ENCODE measurements at regions not wholly inside any gene's neighbourhood (a gene's known extent, or its start where the extent isn't known, plus 50 kb on each side); places are given as distances from the start of the nearest gene placed in this dataset.

- TF ChIP-seq, protein P1, sequence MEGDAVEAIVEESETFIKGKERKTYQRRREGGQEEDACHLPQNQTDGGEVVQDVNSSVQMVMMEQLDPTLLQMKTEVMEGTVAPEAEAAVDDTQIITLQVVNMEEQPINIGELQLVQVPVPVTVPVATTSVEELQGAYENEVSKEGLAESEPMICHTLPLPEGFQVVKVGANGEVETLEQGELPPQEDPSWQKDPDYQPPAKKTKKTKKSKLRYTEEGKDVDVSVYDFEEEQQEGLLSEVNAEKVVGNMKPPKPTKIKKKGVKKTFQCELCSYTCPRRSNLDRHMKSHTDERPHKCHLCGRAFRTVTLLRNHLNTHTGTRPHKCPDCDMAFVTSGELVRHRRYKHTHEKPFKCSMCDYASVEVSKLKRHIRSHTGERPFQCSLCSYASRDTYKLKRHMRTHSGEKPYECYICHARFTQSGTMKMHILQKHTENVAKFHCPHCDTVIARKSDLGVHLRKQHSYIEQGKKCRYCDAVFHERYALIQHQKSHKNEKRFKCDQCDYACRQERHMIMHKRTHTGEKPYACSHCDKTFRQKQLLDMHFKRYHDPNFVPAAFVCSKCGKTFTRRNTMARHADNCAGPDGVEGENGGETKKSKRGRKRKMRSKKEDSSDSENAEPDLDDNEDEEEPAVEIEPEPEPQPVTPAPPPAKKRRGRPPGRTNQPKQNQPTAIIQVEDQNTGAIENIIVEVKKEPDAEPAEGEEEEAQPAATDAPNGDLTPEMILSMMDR (IDR thresholded peaks at IDR 0.05), result no peak
- no peak for DNase-seq (ENCODE audit: low spot score)
- Histone ChIP-seq H3K4me3 (no peak overlapping the region), H3K36me3 (no peaks in the 10 kb centered on the region), H3K4me1 (ENCODE audit: control insufficient read depth in 1 of 2, low read depth in 2 of 2) (no peaks in the 10 kb centered on the region), H3K9me3 (no peaks in the 10 kb centered on the region), H3K27ac (no peak overlapping the region), H3K27me3 (replicated peaks; ENCODE audit: insufficient read depth) (no peaks in the 10 kb centered on the region)
- ATAC-seq (ENCODE audit: insufficient number of reproducible peaks, low FRiP score, low read depth), result no peak
Measured at GRCh38 chr5:38710627-38711026, 135.2 kb upstream of the OSMR start.

DNA sequence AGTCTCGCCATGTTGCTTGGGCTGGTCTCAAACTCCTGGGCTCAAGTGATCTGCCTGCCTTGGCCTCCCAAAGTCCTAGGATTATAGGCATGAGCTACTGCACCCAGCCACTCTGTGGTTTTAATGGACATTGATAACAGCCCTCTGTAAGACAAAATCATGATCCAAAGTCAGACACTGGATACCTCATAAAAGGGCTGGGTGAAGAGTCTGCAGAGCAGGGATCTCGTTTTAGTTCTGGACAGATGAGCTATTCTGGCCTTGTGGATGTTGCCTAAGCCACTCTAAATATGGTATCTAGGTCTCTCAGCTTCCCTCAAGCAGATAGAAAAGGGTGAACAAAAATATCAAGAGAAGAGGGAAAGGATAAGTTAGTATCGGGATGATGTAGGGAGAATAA, 133.4 kb upstream of the OSMR start:
- H3K36me3 ChIP-seq, result no peaks in the 10 kb centered on the region
- ATAC-seq (ENCODE audit: insufficient number of reproducible peaks, low FRiP score, low read depth) (no peak), DNase-seq (ENCODE audit: low spot score) (no peak)
- no peaks in the 10 kb centered on the region for H3K27me3 ChIP-seq (replicated peaks; ENCODE audit: insufficient read depth)
- no peak overlapping the region for H3K27ac ChIP-seq
- H3K4me1 ChIP-seq (ENCODE audit: control insufficient read depth in 1 of 2, low read depth in 2 of 2), result no peaks in the 10 kb centered on the region
- no peaks in the 10 kb centered on the region for H3K9me3 ChIP-seq
- TF ChIP-seq, protein P1 (IDR thresholded peaks at IDR 0.05), result no peak
- no peak overlapping the region for H3K4me3 ChIP-seq

GRCh38 chr5:38714240-38714639, 131.6 kb upstream of the OSMR start:
- no peak for DNase-seq (ENCODE audit: low spot score)
- no peak for ATAC-seq (ENCODE audit: insufficient number of reproducible peaks, low FRiP score, low read depth)
- H3K27me3 ChIP-seq (replicated peaks; ENCODE audit: insufficient read depth), result no peaks in the 10 kb centered on the region
- TF ChIP-seq, protein P1 (IDR thresholded peaks at IDR 0.05), result no peak
- no peaks in the 10 kb centered on the region for H3K4me1 ChIP-seq (ENCODE audit: control insufficient read depth in 1 of 2, low read depth in 2 of 2)
- H3K36me3 ChIP-seq, result no peaks in the 10 kb centered on the region
- no peak overlapping the region for H3K27ac ChIP-seq
- H3K9me3 ChIP-seq, result no peaks in the 10 kb centered on the region
- H3K4me3 ChIP-seq, result no peak overlapping the region

DNA sequence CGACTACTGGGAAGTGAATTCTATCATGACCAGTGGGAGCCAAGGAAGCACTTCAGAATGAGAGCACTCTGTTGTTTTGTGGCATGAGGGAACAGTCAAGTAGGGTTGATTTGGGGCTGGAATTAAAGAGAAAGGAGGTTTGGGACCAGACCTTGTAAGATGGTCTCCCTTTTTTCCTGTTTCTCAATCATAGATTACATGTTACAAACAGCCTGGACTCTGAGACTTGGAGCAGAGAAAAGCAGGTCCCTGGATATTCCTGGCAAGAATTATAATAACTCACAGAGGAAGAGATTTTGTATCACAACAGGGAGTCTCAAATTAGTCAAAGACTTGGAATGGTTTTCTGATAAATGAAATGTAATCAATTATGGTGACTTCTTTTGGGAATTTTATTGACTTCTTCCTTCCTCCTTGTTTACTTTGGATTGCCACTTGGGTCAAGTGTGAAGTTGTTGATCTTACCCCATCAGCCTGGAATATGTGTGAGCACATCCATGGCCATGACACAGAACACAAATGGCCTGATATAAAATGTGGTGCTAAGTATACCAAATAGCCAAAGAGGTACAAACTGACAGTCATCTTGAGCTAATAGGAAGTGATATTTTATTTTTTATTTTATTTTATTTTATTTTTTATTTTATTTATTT, 131.0 kb upstream of the OSMR start:
- TF ChIP-seq, protein P1 (IDR thresholded peaks at IDR 0.05), result no peak
- Histone ChIP-seq H3K27ac (no peak overlapping the region), H3K27me3 (replicated peaks; ENCODE audit: insufficient read depth) (no peaks in the 10 kb centered on the region), H3K9me3 (no peaks in the 10 kb centered on the region), H3K4me3 (no peak overlapping the region), H3K36me3 (no peaks in the 10 kb centered on the region), H3K4me1 (ENCODE audit: control insufficient read depth in 1 of 2, low read depth in 2 of 2) (no peaks in the 10 kb centered on the region)
- ATAC-seq (ENCODE audit: insufficient number of reproducible peaks, low FRiP score, low read depth) (no peak), DNase-seq (ENCODE audit: low spot score) (no peak)

- Histone ChIP-seq H3K36me3 (no peaks in the 10 kb centered on the region), H3K27ac (no peak overlapping the region), H3K9me3 (no peaks in the 10 kb centered on the region), H3K4me3 (no peak overlapping the region), H3K4me1 (ENCODE audit: control insufficient read depth in 1 of 2, low read depth in 2 of 2) (no peaks in the 10 kb centered on the region), H3K27me3 (replicated peaks; ENCODE audit: insufficient read depth) (no peaks in the 10 kb centered on the region)
- DNase-seq (ENCODE audit: low spot score) (no peak), ATAC-seq (ENCODE audit: insufficient number of reproducible peaks, low FRiP score, low read depth) (no peak)
- TF ChIP-seq, protein P1 (IDR thresholded peaks at IDR 0.05), result no peak
Measured at GRCh38 chr5:38715696-38716095, 130.1 kb upstream of the OSMR start.

Data from thoracic aorta (tissue), 2 donors.